Smooth muscle cell (in vitro differentiated cells): ENCODE measurements at regions not wholly inside any gene's neighbourhood (a gene's known extent, or its start where the extent isn't known, plus 50 kb on each side); places are given as distances from the start of the nearest gene placed in this dataset.

Source experiments
- DNase-seq: peaks from one replicate; lab custom pipeline; 2025; ENCODE audit not compliant: unreplicated experiment; lab: John Stamatoyannopoulos, UW
- H2AFZ ChIP-seq: fragments of 200-600 bp; sonication (generic); 2 replicates; pipeline ENCODE4 v1.6.0; 2016; ENCODE audit warnings: antibody characterized with exemption, low read depth, mild to moderate bottlenecking
- H3F3A ChIP-seq: fragments of 200-600 bp; sonication (generic); 2 replicates; pipeline ENCODE4 v1.6.0; 2017; ENCODE audit warnings: antibody characterized with exemption, low read depth
- H3K27ac ChIP-seq: fragments of 200-600 bp; sonication (generic); 2 replicates; pipeline ENCODE4 v1.5.1; 2016; ENCODE audit warnings: low read depth, mild to moderate bottlenecking
- H3K27me3 ChIP-seq: fragments of 200-600 bp; sonication (generic); 2 replicates; pipeline ENCODE4 v1.6.1; 2016; ENCODE audit warnings: low read depth, mild to moderate bottlenecking
- H3K36me3 ChIP-seq: fragments of 200-600 bp; sonication (generic); 2 replicates; pipeline ENCODE4 v1.5.1; 2016; ENCODE audit warnings: low read depth
- H3K4me1 ChIP-seq: fragments of 200-600 bp; sonication (generic); 2 replicates; pipeline ENCODE4 v1.5.1; 2016; ENCODE audit warnings: low read depth
- H3K4me2 ChIP-seq: fragments of 200-600 bp; sonication (generic); 2 replicates; pipeline ENCODE4 v1.6.0; 2016; ENCODE audit warnings: mild to moderate bottlenecking
- H3K4me3 ChIP-seq: fragments of 200-600 bp; sonication (generic); 2 replicates; pipeline ENCODE4 v1.5.1; 2016; ENCODE audit warnings: mild to moderate bottlenecking
- H3K79me2 ChIP-seq: fragments of 200-600 bp; sonication (generic); 2 replicates; pipeline ENCODE4 v1.6.0; 2016; ENCODE audit warnings: low read depth, mild to moderate bottlenecking
- H3K9ac ChIP-seq: fragments of 200-600 bp; sonication (generic); 2 replicates; pipeline ENCODE4 v1.6.0; 2016; ENCODE audit warnings: low read depth
- H3K9me3 ChIP-seq: fragments of 200-600 bp; sonication (generic); replicated peaks from 2 replicates; pipeline ENCODE4 v1.5.1; 2016; ENCODE audit warnings: low read depth
- H4K20me1 ChIP-seq: fragments of 200-600 bp; sonication (generic); 2 replicates; pipeline ENCODE4 v1.6.0; 2016; ENCODE audit warnings: low read depth
- WGBS: methylation state at CpG from one replicate; pipeline ENCODE4 v1.1.7; 2016; ENCODE audit warnings: low lambda C conversion rate; 5-methylcytosine and 5-hydroxymethylcytosine counted together
- TF ChIP-seq, protein P1 (sequence below): fragments of 200-600 bp; sonication (generic); IDR thresholded peaks from 2 replicates; pipeline ENCODE4 v1.5.1; 2017; ENCODE audit warnings: borderline replicate concordance, mild to moderate bottlenecking, antibody characterized with exemption; ENCODE audit not compliant: insufficient read depth, poor library complexity, severe bottlenecking

DNA sequence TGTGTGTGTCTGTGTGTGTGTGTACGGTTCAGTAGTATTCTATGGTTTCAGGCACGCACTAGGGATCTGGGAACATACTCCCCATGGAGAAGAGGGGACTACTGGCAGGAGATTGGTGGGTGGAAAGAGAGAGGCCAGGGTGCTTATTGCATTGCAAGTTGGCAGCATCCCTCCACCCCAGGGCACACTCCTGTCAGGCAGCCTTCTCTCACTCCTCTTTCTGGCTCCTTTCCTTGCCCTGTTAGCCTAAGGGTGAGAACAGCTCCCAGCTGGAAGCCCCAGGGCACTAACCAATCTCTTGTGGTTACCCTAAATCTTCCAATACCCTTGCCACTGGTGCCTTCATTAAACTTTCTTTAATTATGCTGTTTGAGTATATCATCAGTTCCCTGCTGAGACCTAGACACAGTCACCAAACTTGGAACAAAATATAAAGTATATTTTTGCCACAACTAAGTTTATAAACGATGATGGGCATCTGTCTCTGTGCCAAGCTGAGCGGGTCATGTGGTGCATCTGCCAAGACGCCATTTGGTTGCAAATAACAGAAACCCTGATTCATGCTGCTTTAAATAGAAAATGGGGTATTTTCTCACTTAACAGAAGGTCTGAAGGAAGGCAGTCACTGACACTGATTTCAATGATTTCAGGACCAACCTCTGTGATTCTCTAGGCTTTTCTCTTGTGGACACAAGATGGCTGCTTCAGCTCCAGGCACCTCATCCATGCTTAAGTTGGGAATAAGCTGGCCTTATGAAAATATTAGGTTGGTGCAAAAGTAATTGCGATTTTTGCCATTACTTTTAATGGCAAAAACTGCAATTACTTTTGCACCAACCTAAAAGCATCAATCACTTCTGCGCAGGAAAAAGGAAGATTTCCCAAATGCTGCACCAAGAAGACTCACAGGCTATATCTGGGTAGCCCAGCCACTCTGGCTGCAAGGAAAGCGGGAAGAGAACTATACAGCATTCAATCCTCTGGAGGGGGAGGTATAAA lies 476.9 kb upstream of the PROK2 start:
- H2AFZ ChIP-seq, result no peak overlapping the region
- no peak overlapping the region for H3K4me3 ChIP-seq
- peaks cover 9% of the 10 kb centered on the region for H3K4me1 ChIP-seq
- H4K20me1 ChIP-seq, result no peaks in the 10 kb centered on the region
- TF ChIP-seq, protein P1, sequence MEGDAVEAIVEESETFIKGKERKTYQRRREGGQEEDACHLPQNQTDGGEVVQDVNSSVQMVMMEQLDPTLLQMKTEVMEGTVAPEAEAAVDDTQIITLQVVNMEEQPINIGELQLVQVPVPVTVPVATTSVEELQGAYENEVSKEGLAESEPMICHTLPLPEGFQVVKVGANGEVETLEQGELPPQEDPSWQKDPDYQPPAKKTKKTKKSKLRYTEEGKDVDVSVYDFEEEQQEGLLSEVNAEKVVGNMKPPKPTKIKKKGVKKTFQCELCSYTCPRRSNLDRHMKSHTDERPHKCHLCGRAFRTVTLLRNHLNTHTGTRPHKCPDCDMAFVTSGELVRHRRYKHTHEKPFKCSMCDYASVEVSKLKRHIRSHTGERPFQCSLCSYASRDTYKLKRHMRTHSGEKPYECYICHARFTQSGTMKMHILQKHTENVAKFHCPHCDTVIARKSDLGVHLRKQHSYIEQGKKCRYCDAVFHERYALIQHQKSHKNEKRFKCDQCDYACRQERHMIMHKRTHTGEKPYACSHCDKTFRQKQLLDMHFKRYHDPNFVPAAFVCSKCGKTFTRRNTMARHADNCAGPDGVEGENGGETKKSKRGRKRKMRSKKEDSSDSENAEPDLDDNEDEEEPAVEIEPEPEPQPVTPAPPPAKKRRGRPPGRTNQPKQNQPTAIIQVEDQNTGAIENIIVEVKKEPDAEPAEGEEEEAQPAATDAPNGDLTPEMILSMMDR, result no peak
- no peak overlapping the region for H3K9ac ChIP-seq
- no peak for DNase-seq
- H3K36me3 ChIP-seq, result no peaks in the 10 kb centered on the region
- H3K27me3 ChIP-seq, result no peaks in the 10 kb centered on the region
- WGBS, result 91% methylated on average over 8 of the region's 8 CpGs
- no peak overlapping the region for H3K27ac ChIP-seq
- peaks cover 3% of the 10 kb centered on the region for H3F3A ChIP-seq
- H3K79me2 ChIP-seq, result no peaks in the 10 kb centered on the region
- H3K9me3 ChIP-seq, result no peaks in the 10 kb centered on the region
- no peak overlapping the region for H3K4me2 ChIP-seq

DNA sequence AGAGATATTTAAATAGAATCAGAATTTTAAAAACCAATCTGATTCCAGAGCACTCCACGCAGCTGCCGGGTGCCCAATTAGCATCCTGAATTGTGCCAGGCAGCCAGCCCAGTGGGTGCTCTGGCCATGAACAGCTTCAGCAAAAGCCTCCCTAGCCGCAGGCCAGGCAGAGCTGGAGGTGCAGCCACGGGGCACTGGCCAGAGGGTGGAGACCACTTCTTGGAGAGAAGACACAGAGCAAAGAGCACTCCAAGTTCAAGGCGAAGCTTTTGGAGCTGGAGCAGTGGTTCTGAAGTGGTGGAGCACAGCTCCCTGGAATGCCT lies 475.6 kb upstream of the PROK2 start:
- Histone ChIP-seq H3K4me1 (peaks cover 18% of the 10 kb centered on the region), H2AFZ (no peak overlapping the region), H3K9me3 (no peaks in the 10 kb centered on the region), H3K4me3 (no peak overlapping the region), H3K27me3 (no peaks in the 10 kb centered on the region), H3K4me2 (no peak overlapping the region), H3K36me3 (no peaks in the 10 kb centered on the region), H3F3A (no peaks in the 10 kb centered on the region), H3K9ac (no peak overlapping the region), H3K27ac (no peak overlapping the region), H4K20me1 (no peaks in the 10 kb centered on the region), H3K79me2 (no peaks in the 10 kb centered on the region)
- 97% methylated on average over 5 of the region's 5 CpGs for WGBS
- TF ChIP-seq, protein P1, result no peak
- no peak for DNase-seq

DNA sequence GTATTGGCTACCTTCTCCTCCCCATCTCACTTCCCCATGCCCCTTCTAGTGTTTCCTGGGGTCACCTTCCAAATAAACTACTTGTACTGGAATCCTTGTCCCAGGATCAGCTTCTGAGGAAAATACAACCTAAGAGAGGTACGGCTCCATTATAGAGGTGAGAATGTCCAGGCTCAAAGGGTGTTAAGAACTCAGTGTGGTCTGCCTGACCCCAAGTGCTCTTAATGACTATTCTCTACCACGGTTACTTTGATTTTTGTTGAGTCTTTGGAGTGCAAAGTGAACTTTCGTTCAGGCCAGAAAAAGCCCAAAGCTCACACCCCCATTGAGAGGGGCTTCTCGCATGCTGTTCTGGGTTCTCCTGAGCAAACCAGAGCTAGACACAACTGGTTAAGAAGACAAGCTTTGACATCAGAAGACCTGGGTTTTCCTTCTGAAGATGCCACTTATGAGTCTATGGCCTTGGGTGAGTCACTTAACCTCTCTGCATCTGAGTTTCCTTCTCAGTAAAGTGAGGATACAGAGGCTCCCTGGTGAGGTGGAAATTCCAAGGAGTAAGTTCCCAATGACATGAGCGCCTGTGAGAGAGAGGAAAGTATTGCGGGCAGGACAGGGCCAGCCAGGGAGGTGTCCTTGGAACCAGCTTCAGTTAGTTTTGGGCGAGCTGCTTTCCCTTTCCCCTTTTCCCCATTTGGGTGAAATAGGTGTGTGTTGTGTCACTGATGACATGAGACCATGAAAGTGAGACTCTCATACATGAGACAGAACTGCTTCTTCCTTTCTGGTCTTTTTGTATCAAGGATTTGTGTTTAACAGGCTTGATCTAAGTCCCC lies 475.0 kb upstream of the PROK2 start:
- WGBS, result 96% methylated on average over 7 of the region's 7 CpGs
- TF ChIP-seq, protein P1, result no peak
- H3K27ac ChIP-seq, result no peak overlapping the region
- H3K79me2 ChIP-seq, result no peaks in the 10 kb centered on the region
- no peak overlapping the region for H3K9ac ChIP-seq
- H4K20me1 ChIP-seq, result no peaks in the 10 kb centered on the region
- H3K9me3 ChIP-seq, result no peaks in the 10 kb centered on the region
- H3F3A ChIP-seq, result no peaks in the 10 kb centered on the region
- H3K4me1 ChIP-seq, result peaks cover 18% of the 10 kb centered on the region
- no peak overlapping the region for H3K4me3 ChIP-seq
- no peak overlapping the region for H2AFZ ChIP-seq
- H3K4me2 ChIP-seq, result no peak overlapping the region
- no peaks in the 10 kb centered on the region for H3K27me3 ChIP-seq
- H3K36me3 ChIP-seq, result no peaks in the 10 kb centered on the region
- no peak for DNase-seq
